AG09319 (cell line): ENCODE measurements at regions not wholly inside any gene's neighbourhood (a gene's known extent, or its start where the extent isn't known, plus 50 kb on each side); places are given as distances from the start of the nearest gene placed in this dataset.

Experiments
- DNase-seq: peaks from one replicate; pipeline ENCODE4 v3.0.0-alpha.2; 2010; ENCODE audit warnings: low read depth; ENCODE audit errors: extremely low read depth
- CTCF ChIP-seq: IDR thresholded peaks from 2 replicates; pipeline ENCODE4 v1.5.1; 2011; ENCODE audit warnings: low read depth, mild to moderate bottlenecking, inconsistent platforms, low read length, moderate library complexity

- no peak for DNase-seq
- TF ChIP-seq CTCF, result no peak
These were observed 50.8 kb upstream of the INCENP start for GRCh38 chr11:62073061-62073460.

GRCh38 chr11:62071408-62071807, 52.4 kb upstream of the INCENP start:
- DNase-seq, result no peak
- no peak for TF ChIP-seq CTCF

- no peak for TF ChIP-seq CTCF
- DNase-seq, result no peak
These were observed 53.6 kb upstream of the INCENP start for GRCh38 chr11:62069986-62070919.

- TF ChIP-seq CTCF, result no peak
- DNase-seq, result no peak
These were observed 54.4 kb upstream of the INCENP start for GRCh38 chr11:62069374-62069773.

GRCh38 chr11:62068730-62069129, 55.1 kb upstream of the INCENP start:
- DNase-seq, result no peak
- TF ChIP-seq CTCF, result no peak

GRCh38 chr11:62067741-62068140, 56.1 kb upstream of the INCENP start:
- no peak for DNase-seq
- no peak for TF ChIP-seq CTCF

GRCh38 chr11:62064221-62064620, 59.6 kb upstream of the INCENP start:
- no peak for TF ChIP-seq CTCF
- DNase-seq, result no peak
